HG03439 (cell line): ENCODE measurements at regions not wholly inside any gene's neighbourhood (a gene's known extent, or its start where the extent isn't known, plus 50 kb on each side); places are given as distances from the start of the nearest gene placed in this dataset.

Source experiments
- ATAC-seq: cut with Tn5 transposase; IDR thresholded peaks from one replicate; pipeline ENCODE4 v1.9.1; 2021; ENCODE audit warnings: mild to moderate bottlenecking, moderate library complexity; ENCODE audit not compliant: unreplicated experiment

GRCh38 chr9:101792475-101792874 lies 54.0 kb upstream of the GRIN3A start:
- ATAC-seq: no peak

GRCh38 chr9:101791938-101792337 lies 53.5 kb upstream of the GRIN3A start:
- no peak for ATAC-seq

- ATAC-seq: no peak
Measured at GRCh38 chr9:101791533-101791932, 53.1 kb upstream of the GRIN3A start.
